ENCODE measurements at regions not wholly inside any gene's neighbourhood (a gene's known extent, or its start where the extent isn't known, plus 50 kb on each side); places are given as distances from the start of the nearest gene placed in this dataset.
"Not testable (repeated sequence)": the region's sequence is repeated elsewhere in the genome, so short reads cannot be mapped to it uniquely, and the experiment has no call there.

GRCh38 chr7:131800008-131800407 lies 243.6 kb upstream of the PODXL start:
- no peak for DNase-seq (ENCODE audit: low read depth)

GRCh38 chr7:131797841-131798240 lies 241.4 kb upstream of the PODXL start:
- no peak for DNase-seq (ENCODE audit: low read depth)

GRCh38 chr7:131795400-131795799 lies 239.0 kb upstream of the PODXL start:
- no peak for DNase-seq (ENCODE audit: low read depth)

- no peak for DNase-seq (ENCODE audit: low read depth)
Measured at GRCh38 chr7:131792311-131792710, 235.9 kb upstream of the PODXL start.

- DNase-seq (ENCODE audit: low read depth): no peak
Measured at GRCh38 chr7:131787101-131787500, 230.7 kb upstream of the PODXL start.

GRCh38 chr7:131786204-131786603 lies 229.8 kb upstream of the PODXL start:
- DNase-seq (ENCODE audit: low read depth): no peak

- no peak for DNase-seq (ENCODE audit: low read depth)
Measured at GRCh38 chr7:131778601-131779000, 222.2 kb upstream of the PODXL start.

GRCh38 chr7:131774419-131775220 lies 218.2 kb upstream of the PODXL start:
- no peak for DNase-seq (ENCODE audit: low read depth)

- DNase-seq (ENCODE audit: low read depth): no peak
Measured at GRCh38 chr7:131773413-131773812, 217.0 kb upstream of the PODXL start.

- no peak for DNase-seq (ENCODE audit: low read depth)
Measured at GRCh38 chr7:131769241-131769640, 212.8 kb upstream of the PODXL start.

GRCh38 chr7:131767591-131767990 lies 211.2 kb upstream of the PODXL start:
- no peak for DNase-seq (ENCODE audit: low read depth)

GRCh38 chr7:131765575-131765974 lies 209.1 kb upstream of the PODXL start:
- DNase-seq (ENCODE audit: low read depth): no peak

- no peak for DNase-seq (ENCODE audit: low read depth)
Measured at GRCh38 chr7:131764143-131764775, 207.8 kb upstream of the PODXL start.

GRCh38 chr7:131762753-131763152 lies 206.3 kb upstream of the PODXL start:
- DNase-seq (ENCODE audit: low read depth): no peak

GRCh38 chr7:131755801-131756200 lies 199.4 kb upstream of the PODXL start:
- DNase-seq (ENCODE audit: low read depth): not testable (repeated sequence)

- no peak for DNase-seq (ENCODE audit: low read depth)
Measured at GRCh38 chr7:131753620-131754222, 197.3 kb upstream of the PODXL start.

- DNase-seq (ENCODE audit: low read depth): no peak
Measured at GRCh38 chr7:131747658-131748232, 191.3 kb upstream of the PODXL start.

GRCh38 chr7:131745390-131746248 lies 189.2 kb upstream of the PODXL start:
- DNase-seq (ENCODE audit: low read depth): no peak

GRCh38 chr7:131741446-131741845 lies 185.0 kb upstream of the PODXL start:
- no peak for DNase-seq (ENCODE audit: low read depth)

- DNase-seq (ENCODE audit: low read depth): no peak
Measured at GRCh38 chr7:131737746-131738465, 181.5 kb upstream of the PODXL start.

- no peak for DNase-seq (ENCODE audit: low read depth)
Measured at GRCh38 chr7:131735101-131735500, 178.7 kb upstream of the PODXL start.

All from activated T-cell treated with anti-CD3 and anti-CD28 coated beads for 24 hours (primary cell).